ENCODE measurements at regions not wholly inside any gene's neighbourhood (a gene's known extent, or its start where the extent isn't known, plus 50 kb on each side); places are given as distances from the start of the nearest gene placed in this dataset.

GRCh38 chr17:71842986-71843385 is 277.8 kb upstream of the SOX9 start:
- TF ChIP-seq CTCF (conservative IDR thresholded peaks at IDR 0.05; ENCODE audit: low read depth, low read length) (no peak), POLR2A (IDR thresholded peaks at IDR 0.05; ENCODE audit: low read depth, low read length) (no peak), RAD21 (IDR thresholded peaks at IDR 0.05; ENCODE audit: low read length) (no peak), SMC3 (IDR thresholded peaks at IDR 0.05; ENCODE audit: low read depth, low read length) (no peak), BHLHE40 (IDR thresholded peaks at IDR 0.05; ENCODE audit: low read depth, low read length) (no peak), CEBPB (IDR thresholded peaks at IDR 0.05; ENCODE audit: low read depth, low read length) (no peak), MXI1 (IDR thresholded peaks at IDR 0.05; ENCODE audit: borderline replicate concordance, low read depth, low read length) (no peak), CHD1 (IDR thresholded peaks at IDR 0.05; ENCODE audit: low read depth, low read length) (no peak), MAFK (IDR thresholded peaks at IDR 0.05; ENCODE audit: low read depth, low read length) (no peak)
- TF ChIP-seq, protein P1, sequence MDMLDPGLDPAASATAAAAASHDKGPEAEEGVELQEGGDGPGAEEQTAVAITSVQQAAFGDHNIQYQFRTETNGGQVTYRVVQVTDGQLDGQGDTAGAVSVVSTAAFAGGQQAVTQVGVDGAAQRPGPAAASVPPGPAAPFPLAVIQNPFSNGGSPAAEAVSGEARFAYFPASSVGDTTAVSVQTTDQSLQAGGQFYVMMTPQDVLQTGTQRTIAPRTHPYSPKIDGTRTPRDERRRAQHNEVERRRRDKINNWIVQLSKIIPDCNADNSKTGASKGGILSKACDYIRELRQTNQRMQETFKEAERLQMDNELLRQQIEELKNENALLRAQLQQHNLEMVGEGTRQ (IDR thresholded peaks at IDR 0.05; ENCODE audit: low read depth, low read length): no peak

Data from IMR-90 (cell line).